GM12872 (cell line): ENCODE measurements at regions not wholly inside any gene's neighbourhood (a gene's known extent, or its start where the extent isn't known, plus 50 kb on each side); places are given as distances from the start of the nearest gene placed in this dataset.

Source experiments
- TF ChIP-seq, protein P1 (sequence below): IDR thresholded peaks from 3 replicates; pipeline ENCODE4 v1.5.1; 2011; ENCODE audit warnings: low read depth, mild to moderate bottlenecking, low read length, moderate library complexity; ENCODE audit not compliant: insufficient read depth

- TF ChIP-seq, protein P1, sequence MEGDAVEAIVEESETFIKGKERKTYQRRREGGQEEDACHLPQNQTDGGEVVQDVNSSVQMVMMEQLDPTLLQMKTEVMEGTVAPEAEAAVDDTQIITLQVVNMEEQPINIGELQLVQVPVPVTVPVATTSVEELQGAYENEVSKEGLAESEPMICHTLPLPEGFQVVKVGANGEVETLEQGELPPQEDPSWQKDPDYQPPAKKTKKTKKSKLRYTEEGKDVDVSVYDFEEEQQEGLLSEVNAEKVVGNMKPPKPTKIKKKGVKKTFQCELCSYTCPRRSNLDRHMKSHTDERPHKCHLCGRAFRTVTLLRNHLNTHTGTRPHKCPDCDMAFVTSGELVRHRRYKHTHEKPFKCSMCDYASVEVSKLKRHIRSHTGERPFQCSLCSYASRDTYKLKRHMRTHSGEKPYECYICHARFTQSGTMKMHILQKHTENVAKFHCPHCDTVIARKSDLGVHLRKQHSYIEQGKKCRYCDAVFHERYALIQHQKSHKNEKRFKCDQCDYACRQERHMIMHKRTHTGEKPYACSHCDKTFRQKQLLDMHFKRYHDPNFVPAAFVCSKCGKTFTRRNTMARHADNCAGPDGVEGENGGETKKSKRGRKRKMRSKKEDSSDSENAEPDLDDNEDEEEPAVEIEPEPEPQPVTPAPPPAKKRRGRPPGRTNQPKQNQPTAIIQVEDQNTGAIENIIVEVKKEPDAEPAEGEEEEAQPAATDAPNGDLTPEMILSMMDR: no peak
These were observed 157.6 kb downstream of the DSEL start for GRCh38 chr18:67358947-67359346.

- TF ChIP-seq, protein P1: no peak
These were observed 161.8 kb downstream of the DSEL start for GRCh38 chr18:67354692-67355091.

GRCh38 chr18:67354091-67354490, 162.4 kb downstream of the DSEL start:
- TF ChIP-seq, protein P1: no peak

DNA sequence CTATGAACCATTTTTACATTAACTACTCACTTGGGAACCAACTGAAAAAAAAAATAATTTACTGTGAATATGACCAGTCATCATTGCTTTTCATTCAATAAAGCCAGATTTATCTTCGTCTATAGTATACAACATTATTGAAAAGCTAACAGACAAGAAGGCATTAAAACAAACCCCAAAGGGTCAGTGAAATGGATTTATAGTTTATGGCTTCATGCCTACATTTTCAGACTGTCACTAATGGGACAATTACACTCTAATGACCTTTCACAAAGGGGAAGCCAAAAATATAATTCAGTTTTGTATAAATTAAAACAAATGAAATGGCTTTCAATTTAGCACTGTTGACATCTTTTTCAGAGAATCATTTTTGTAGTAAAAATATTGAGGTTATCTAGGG, 169.1 kb downstream of the DSEL start:
- TF ChIP-seq, protein P1: no peak

- TF ChIP-seq, protein P1: no peak
These were observed 174.4 kb downstream of the DSEL start for GRCh38 chr18:67342159-67342558.

DNA sequence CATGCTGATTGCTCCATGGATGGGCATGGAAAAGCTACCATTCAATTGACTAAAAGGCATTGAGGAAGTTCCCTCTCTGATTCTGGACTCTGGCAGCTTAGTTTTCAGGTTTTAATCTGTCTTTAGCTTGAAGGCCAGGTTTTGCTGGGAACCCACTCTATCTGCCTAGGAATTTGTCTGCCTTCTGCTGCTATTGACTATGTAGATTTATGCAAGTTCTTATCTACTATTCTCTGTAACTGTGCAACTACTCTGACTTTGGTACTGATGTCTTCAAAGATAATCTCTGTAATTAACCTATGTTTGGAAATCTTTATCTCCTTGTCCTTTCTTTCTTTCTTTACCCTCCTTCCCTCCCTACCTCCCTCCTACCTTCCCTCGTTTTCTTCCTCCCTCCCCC, 178.8 kb downstream of the DSEL start:
- TF ChIP-seq, protein P1: no peak

GRCh38 chr18:67331857-67332256, 184.7 kb downstream of the DSEL start:
- TF ChIP-seq, protein P1: no peak

DNA sequence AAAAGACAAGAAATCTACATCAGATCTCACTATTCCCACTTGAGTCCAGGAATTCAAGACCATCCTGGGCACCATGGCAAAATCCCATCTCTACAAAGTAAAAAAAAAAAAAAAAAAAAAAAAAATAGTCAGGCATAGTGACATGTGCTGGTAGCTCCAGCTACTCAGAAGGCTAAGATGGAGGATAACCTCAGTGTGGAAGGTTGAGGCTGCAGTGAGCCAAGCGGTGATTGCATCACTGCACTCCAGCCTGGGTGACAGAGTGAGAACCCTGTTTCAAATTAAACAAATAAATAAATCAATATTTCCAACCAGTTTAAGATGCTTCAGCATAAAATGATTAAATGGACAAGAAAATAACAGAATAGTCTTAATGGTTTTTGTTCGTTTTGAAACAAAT, 197.4 kb downstream of the DSEL start:
- TF ChIP-seq, protein P1: no peak
